ENCODE measurements at regions not wholly inside any gene's neighbourhood (a gene's known extent, or its start where the extent isn't known, plus 50 kb on each side); places are given as distances from the start of the nearest gene placed in this dataset.
"Not testable (repeated sequence)": the region's sequence is repeated elsewhere in the genome, so short reads cannot be mapped to it uniquely, and the experiment has no call there.

DNA sequence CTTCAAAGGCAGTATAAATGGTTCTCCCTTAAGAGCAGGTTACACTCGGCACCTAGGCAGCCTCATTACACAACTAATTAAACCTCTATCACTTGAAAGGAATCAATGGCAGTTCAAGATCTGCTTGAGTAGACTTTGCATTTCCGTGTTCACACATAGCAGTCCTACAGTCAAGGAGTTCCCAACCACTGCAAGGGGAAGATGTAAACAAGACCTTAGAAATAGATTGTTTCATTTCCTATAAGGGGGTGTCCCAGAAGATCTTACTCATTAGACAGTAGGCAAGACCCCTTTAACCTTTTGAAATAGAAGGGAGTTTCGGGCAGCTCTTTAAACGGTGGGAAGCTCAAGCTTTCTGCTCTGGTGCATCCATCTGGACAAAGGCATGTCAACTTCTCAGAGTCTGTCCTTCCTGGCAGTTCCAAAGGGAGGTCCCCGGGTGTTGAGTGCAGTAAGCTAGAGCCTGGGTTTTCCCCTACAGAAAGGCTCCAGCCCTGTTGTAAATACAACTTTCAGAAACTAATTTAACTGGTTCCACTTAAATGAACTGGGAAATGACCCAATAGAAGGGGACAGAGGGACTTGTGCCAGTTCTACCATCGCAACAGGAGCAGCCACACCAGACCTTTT, 150.8 kb downstream of the RBMX2 start:
- no peak for DNase-seq (ENCODE audit: low spot score)

DNA sequence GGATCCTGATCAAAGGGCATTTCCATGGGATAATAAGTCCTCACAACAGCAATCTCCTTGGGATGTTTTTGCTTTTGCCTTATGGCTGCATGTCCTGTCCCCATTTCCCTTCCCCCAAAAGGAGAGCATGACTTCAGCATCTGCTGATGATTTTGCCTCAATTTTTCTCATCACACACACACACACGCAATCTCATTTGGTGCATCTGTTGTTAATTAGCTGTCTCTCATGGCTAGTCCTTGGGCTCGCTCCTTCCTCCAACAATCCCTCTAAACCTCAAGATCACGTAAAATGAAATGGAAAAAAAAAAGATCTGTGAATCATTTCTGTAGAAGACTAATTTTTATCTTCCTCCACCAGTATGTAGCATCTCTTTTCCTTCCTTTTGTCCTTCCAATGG, 153.6 kb downstream of the RBMX2 start:
- no peak for DNase-seq (ENCODE audit: low spot score)

DNA sequence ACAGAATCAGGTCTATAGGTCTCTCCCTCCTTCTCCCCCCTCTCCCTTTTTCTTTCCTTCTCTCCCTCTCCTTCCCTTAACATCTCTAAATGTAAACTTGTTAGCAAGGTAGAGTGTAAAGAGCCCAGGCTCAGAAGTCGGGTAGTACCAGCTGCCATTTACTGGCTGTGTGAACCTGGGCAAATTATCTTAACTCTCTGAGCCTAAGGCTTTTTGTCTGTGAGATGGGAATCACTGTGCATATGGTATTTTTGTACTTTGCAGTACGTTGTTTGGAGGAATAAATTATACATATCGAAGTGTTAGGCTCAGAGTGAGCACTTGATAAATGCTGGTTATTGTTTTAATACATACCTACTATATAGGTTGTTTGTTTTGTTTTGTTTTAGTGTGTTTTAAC, 154.0 kb downstream of the RBMX2 start:
- DNase-seq (ENCODE audit: low spot score), result no peak

DNA sequence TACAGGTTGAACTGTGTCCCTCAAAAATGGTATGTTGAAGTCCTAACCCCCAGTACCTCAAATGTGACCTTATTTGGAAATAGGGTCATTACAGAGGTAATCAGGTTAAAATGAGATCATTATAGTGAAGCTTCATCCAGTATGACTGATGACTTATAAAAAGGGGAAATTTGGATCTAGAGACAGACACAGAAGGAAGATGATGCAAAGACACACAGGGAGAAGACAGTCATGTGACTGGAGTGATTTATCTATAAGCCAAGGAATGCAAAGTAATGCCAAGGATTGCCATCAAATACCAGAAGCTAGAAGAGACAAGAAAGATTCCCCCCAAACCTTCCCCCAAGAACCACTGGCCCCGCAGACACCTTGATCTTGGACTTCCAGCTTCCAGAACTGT, 155.2 kb downstream of the RBMX2 start:
- DNase-seq (ENCODE audit: low spot score), result no peak

DNA sequence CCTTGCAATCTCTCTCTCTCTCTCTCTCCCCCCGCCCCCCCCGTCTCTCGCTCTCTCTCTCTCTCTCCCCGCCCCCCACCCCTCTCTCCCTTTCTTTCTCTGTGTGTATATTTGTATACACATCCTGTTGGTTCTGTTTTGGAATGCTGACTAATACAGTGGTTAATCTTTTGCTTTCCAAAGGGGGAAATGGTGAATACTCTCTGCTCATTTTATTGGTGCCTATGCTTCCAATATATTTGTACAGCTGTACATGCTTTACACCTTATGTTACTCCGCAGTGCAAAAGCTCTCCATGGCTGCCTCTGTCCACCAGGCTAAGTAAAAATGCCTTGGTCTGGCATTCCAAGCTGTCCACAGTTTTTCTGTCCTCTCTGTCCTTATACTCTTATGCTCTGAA, 158.8 kb downstream of the RBMX2 start:
- no peak for DNase-seq (ENCODE audit: low spot score)

DNA sequence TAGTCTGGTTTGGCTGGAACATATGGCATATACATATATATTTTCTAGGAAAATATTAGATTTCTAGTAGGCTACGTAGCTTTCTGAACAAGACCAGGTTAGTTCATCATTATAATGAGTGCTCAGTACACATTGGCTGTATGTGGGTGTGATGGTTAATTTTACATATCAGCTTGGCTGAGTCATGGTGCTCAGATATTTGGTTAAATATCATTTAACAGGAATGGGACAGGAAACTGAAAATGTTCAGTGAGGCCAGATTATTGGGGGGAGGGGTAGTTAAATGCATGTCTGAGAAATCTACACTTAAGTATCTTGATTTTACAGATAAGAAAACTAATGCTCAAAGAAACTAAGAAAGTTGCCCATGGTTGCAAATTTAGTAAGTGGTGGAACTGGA, 160.1 kb downstream of the RBMX2 start:
- no peak for DNase-seq (ENCODE audit: low spot score)

DNA sequence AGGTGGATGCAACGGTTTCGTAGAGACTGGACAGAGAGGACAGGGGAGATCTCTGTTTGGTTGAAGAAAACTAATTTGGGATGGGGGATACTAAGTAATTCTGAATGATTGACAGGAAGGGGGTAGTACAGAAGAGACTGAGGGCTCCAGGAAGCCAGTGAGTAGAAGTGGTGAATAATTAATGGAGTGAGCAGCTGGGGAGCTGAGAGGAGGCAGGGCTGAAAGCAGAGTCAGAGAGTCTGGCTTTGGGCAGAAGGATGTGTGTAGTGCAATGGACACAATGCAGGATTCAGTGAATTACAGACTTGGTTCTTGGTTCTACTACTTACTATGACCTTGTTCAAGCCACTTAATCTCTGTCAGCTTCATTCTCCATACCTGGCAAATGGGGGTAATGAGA, 161.7 kb downstream of the RBMX2 start:
- no peak for DNase-seq (ENCODE audit: low spot score)

DNA sequence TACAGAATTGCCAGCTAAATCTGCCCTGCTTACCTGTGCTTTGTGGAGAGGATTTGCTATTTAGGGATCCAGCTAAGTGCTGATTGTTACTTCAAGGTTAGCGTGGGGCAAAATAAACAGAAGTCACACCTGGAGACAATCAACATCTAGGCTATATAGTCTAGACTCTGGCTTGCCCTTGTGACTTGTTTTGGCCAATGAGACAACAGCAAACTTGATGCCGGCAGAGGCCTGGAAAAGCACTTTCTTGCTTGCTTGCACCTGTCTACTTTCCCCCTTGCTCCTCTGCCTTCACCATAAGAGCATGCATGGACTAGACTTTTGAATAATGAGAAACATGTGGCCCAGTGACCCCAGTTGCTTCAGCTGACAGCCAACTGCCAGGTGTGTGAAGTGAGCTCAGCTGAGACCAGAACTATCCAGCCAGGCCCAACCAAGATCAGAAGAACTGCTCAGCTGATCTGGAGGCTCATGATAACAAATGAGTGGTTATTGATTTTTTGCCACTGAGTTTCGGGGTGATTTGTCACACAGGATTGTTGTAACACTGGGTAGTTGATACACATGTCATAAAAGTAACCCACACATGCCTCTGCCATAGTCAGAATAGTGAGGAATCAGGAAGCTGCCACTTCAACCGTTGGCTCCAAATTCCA, 164.4 kb downstream of the RBMX2 start:
- no peak for DNase-seq (ENCODE audit: low spot score)

DNA sequence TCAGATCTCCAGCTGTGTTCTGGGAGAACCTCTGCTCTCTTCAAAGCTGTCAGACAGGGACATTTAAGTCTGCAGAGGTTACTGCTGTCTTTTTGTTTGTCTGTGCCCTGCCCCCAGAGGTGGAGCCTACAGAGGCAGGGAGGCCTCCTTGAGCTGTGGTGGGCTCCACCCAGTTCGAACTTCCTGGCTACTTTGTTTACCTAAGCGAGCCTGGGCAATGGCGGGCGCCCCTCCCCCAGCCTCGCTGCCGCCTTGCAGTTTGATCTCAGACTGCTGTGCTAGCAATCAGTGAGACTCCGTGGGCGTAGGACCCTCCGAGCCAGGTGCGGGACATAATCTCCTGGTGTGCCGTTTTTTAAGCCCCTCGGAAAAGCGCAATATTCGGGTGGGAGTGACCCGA, 171.2 kb downstream of the RBMX2 start:
- DNase-seq (ENCODE audit: low spot score), result not testable (repeated sequence)

Data from pons (tissue), 1 donor.